ENCODE measurements at regions not wholly inside any gene's neighbourhood (a gene's known extent, or its start where the extent isn't known, plus 50 kb on each side); places are given as distances from the start of the nearest gene placed in this dataset.

GRCh38 chr2:42974721-42975717 lies 182.6 kb upstream of the HAAO start:
- CTCF ChIA-PET: interaction anchor here (0.6 to 8.9 kb wide), 25 partner anchors 10 to 510 kb away, joined by 3 to 240 read pairs (median 4); partner anchors contain the start of gene ZFP36L2
- dilution Hi-C loops (cut with MboI; ENCODE audit: extremely low pct_ligation_motif_present, low sequenced_read_pairs): no loop called here
- H3K4me1 ChIP-seq (ENCODE audit: control insufficient read depth, extremely low read depth, insufficient read depth, low read length): peaks cover 4% of the 10 kb centered on the region
- no peak overlapping the region for H3K27ac ChIP-seq (ENCODE audit: insufficient read depth, low read depth, low read length)
- peak; percentile 65 for FAIRE-seq
- no peaks in the 10 kb centered on the region for H4K20me1 ChIP-seq (replicated peaks; ENCODE audit: control insufficient read depth, extremely low read depth, insufficient read depth, low read length)
- peak overlapping the region; percentile 67 for H3K4me2 ChIP-seq (ENCODE audit: insufficient read depth, low read length)
- H3K9me3 ChIP-seq (replicated peaks; ENCODE audit: control insufficient read depth, insufficient read depth, low read length): no peaks in the 10 kb centered on the region
- no peaks in the 10 kb centered on the region for H3K79me2 ChIP-seq (ENCODE audit: control insufficient read depth, insufficient read depth, low read length)
- no peaks in the 10 kb centered on the region for H3K36me3 ChIP-seq (ENCODE audit: control insufficient read depth in 2 of 2, extremely low read depth in 1 of 2, insufficient read depth in 2 of 2, low read length in 2 of 2)
- H2AFZ ChIP-seq (ENCODE audit: low read depth, low read length): peak overlapping the region; percentile 96
- no peak for TF ChIP-seq MAX (IDR thresholded peaks at IDR 0.05; ENCODE audit: insufficient read depth, insufficient read length)
- TF ChIP-seq CTCF (IDR thresholded peaks at IDR 0.05; ENCODE audit: extremely low read depth in 1 of 2, insufficient read depth in 1 of 2, low read depth in 1 of 2, low read length in 2 of 2): peak; percentile 81 to 95
- no peak for TF ChIP-seq MYC (IDR thresholded peaks at IDR 0.05; ENCODE audit: low read depth, low read length)
- TF ChIP-seq GATA2 (IDR thresholded peaks at IDR 0.05; ENCODE audit: insufficient read depth, insufficient read length, low read depth, low read length): no peak
- TF ChIP-seq FOS (IDR thresholded peaks at IDR 0.05; ENCODE audit: borderline replicate concordance, insufficient read depth, low read length): no peak
- TF ChIP-seq POLR2AphosphoS5 (IDR thresholded peaks at IDR 0.05; ENCODE audit: insufficient read depth, low read depth, low read length): peak; percentile 34
- peak; percentile 66 for DNase-seq (ENCODE audit: low read depth, low spot score)
- no peaks in the 10 kb centered on the region for H3K9me1 ChIP-seq (replicated peaks; ENCODE audit: control insufficient read depth, extremely low read depth, insufficient read depth, low read length)
- POLR2A ChIA-PET: interaction anchor here (1.0 to 2.2 kb wide), 3 partner anchors 244 to 252 kb away, joined by 3 to 9 read pairs (median 4); partner anchors contain the start of gene ZFP36L2
- peak overlapping the region; percentile 39 for H3K9ac ChIP-seq (replicated peaks; ENCODE audit: extremely low read depth, insufficient read depth, low read length)
- intact Hi-C loops (cut with micrococcal nuclease): loop anchor here (1.0 to 5.0 kb wide), 12 partner anchors 24 to 567 kb away; no protein-coding TSS in a partner anchor
- H3K27me3 ChIP-seq (ENCODE audit: control insufficient read depth in 2 of 2, insufficient read depth in 2 of 2, low read length in 2 of 2): no peaks in the 10 kb centered on the region
- peak overlapping the region in 2 of 3 experiments; percentile 21 to 44 for H3K4me3 ChIP-seq (replicated peaks in 1 of 3; ENCODE audit: insufficient read depth in 1 of 3, low read depth in 1 of 3, low read length in 3 of 3)
- no TSS peak for BruUV-seq (replicated peaks)

Measured in endothelial cell of umbilical vein (primary cell).